B cell (primary cell): ENCODE measurements at regions not wholly inside any gene's neighbourhood (a gene's known extent, or its start where the extent isn't known, plus 50 kb on each side); places are given as distances from the start of the nearest gene placed in this dataset.

Experiments
- CTCF ChIP-seq: fragments of 200-600 bp; IDR thresholded peaks from one replicate; pipeline ENCODE4 v1.8.0; 2022; ENCODE audit warnings: antibody characterized with exemption, mild to moderate bottlenecking
- EZH2 ChIP-seq: IDR thresholded peaks from 2 replicates; pipeline ENCODE4 v1.6.1; 2012; ENCODE audit warnings: borderline replicate concordance, low read depth, mild to moderate bottlenecking, moderate library complexity, low read length; ENCODE audit not compliant: insufficient read depth, poor library complexity, severe bottlenecking

GRCh38 chr11:107151579-107151978 is 133.3 kb upstream of the GUCY1A2 start:
- no peak for TF ChIP-seq CTCF
- no peak for TF ChIP-seq EZH2
